ENCODE measurements at regions not wholly inside any gene's neighbourhood (a gene's known extent, or its start where the extent isn't known, plus 50 kb on each side); places are given as distances from the start of the nearest gene placed in this dataset.

- Histone ChIP-seq H2AK5ac (ENCODE audit: low read depth, low read length) (no peak overlapping the region), H3K4me3 (ENCODE audit: extremely low read depth in 1 of 4, insufficient read depth in 2 of 4, low read depth in 3 of 4, low read length in 4 of 4) (no peak overlapping the region), H3K27ac (ENCODE audit: low read depth, low read length) (no peak overlapping the region), H2BK5ac (ENCODE audit: low read depth, low read length) (no peak overlapping the region), H3K56ac (replicated peaks; ENCODE audit: insufficient read length, low read depth, low read length) (no peak overlapping the region), H4K8ac (ENCODE audit: extremely low read depth, insufficient read depth, low read length) (no peak overlapping the region), H3K4ac (replicated peaks; ENCODE audit: insufficient read length, low read depth, low read length) (no peak overlapping the region), H3K23me2 (ENCODE audit: low read depth, low read length) (no peaks in the 10 kb centered on the region), H3K9me3 (ENCODE audit: insufficient read depth in 2 of 2, low read depth in 1 of 2, low read length in 1 of 2) (no peaks in the 10 kb centered on the region), H4K5ac (ENCODE audit: insufficient read length, low read depth, low read length) (no peak overlapping the region), H3K4me2 (ENCODE audit: insufficient read depth in 1 of 2, low read depth in 2 of 2, low read length in 2 of 2) (no peak overlapping the region), H2BK120ac (replicated peaks; ENCODE audit: low read depth, low read length) (no peak overlapping the region), H3K4me1 (replicated peaks in 1 of 4; ENCODE audit: control insufficient read depth in 3 of 4, insufficient read depth in 4 of 4, low read length in 3 of 4) (peaks cover 2 to 13% (median 10%) of the 10 kb centered on the region in 4 experiments; a peak in 6 of 7 replicates), H3K36me3 (ENCODE audit: control insufficient read depth in 2 of 4, insufficient read depth in 4 of 4, low read length in 3 of 4) (no peaks in the 10 kb centered on the region), H3K79me2 (ENCODE audit: control insufficient read depth in 1 of 2, insufficient read depth in 2 of 2, low read length in 2 of 2) (no peaks in the 10 kb centered on the region), H3K23ac (ENCODE audit: insufficient read length) (no peak overlapping the region), H2BK15ac (ENCODE audit: low read length) (no peak overlapping the region), H2BK12ac (ENCODE audit: low read depth, low read length) (no peak overlapping the region), H2BK20ac (ENCODE audit: low read length) (peak overlapping the region; percentile 10; the same call in 1 of the 2 replicates), H3K27me3 (replicated peaks in 1 of 4; ENCODE audit: control insufficient read depth in 3 of 4, extremely low read depth in 1 of 4, insufficient read depth in 3 of 4, low read length in 3 of 4) (no peaks in the 10 kb centered on the region), H4K20me1 (replicated peaks in 1 of 2; ENCODE audit: control insufficient read depth in 1 of 2, insufficient read depth in 2 of 2, low read length in 2 of 2) (no peaks in the 10 kb centered on the region), H3K18ac (ENCODE audit: extremely low read depth, low read length) (no peak overlapping the region), H3K14ac (ENCODE audit: insufficient read length) (no peak overlapping the region), H3K79me1 (ENCODE audit: low read depth, low read length) (no peaks in the 10 kb centered on the region), H2AFZ (ENCODE audit: low read length) (peak overlapping the region; percentile 46; the same call in 1 of the 2 replicates), H4K91ac (replicated peaks; ENCODE audit: insufficient read length, low read length) (no peak overlapping the region), H3K9ac (replicated peaks in 1 of 4; ENCODE audit: extremely low read depth in 1 of 4, low read depth in 3 of 4, low read length in 3 of 4) (no peak overlapping the region)
- DNase-seq (ENCODE audit: low read depth in 1 of 2, low spot score in 2 of 2) (no peak), FAIRE-seq (no peak)
- TF ChIP-seq ATF3 (IDR thresholded peaks at IDR 0.05; ENCODE audit: insufficient read depth, low read depth, low read length) = no peak
- TF ChIP-seq HDAC6 (IDR thresholded peaks at IDR 0.05; ENCODE audit: low read depth, low read length) = no peak
- no peak for TF ChIP-seq CBX5 (IDR thresholded peaks at IDR 0.05; ENCODE audit: low read depth, low read length)
- no peak for TF ChIP-seq TEAD4 (IDR thresholded peaks at IDR 0.05; ENCODE audit: low read depth, low read length)
- no peak for TF ChIP-seq CTBP2 (IDR thresholded peaks at IDR 0.05; ENCODE audit: borderline replicate concordance, insufficient read depth, insufficient read length, low read length)
- WGBS, 2 experiments (ENCODE audit: extremely low coverage in 1 of 2, insufficient coverage in 1 of 2, insufficient read length in 1 of 2, insufficient replicate concordance in 2 of 2, low coverage in 1 of 2, low lambda C conversion rate in 2 of 2, missing lambda C conversion rate in 1 of 2) = 94% methylated on average over 2 of the region's 2 CpGs; no CpG with 5 or more reads in 1 of the 2 experiments
- ChIA-PET CTCF (ENCODE audit: partially characterized antibody) (interaction anchor here (0.6 to 10.4 kb wide), 13 partner anchors 10 to 466 kb away, joined by 3 to 145 read pairs (median 4); partner anchors contain the start of gene IL6), POLR2A (ENCODE audit: partially characterized antibody) (interaction anchor here (1.0 to 1.5 kb wide), 3 partner anchors 27 to 235 kb away, joined by 3 read pairs; partner anchors contain the start of genes IL6 and TOMM7)
These were observed 88.4 kb upstream of the STEAP1B start for GRCh38 chr7:22588351-22588750.
